ENCODE measurements at regions not wholly inside any gene's neighbourhood (a gene's known extent, or its start where the extent isn't known, plus 50 kb on each side); places are given as distances from the start of the nearest gene placed in this dataset.

DNA sequence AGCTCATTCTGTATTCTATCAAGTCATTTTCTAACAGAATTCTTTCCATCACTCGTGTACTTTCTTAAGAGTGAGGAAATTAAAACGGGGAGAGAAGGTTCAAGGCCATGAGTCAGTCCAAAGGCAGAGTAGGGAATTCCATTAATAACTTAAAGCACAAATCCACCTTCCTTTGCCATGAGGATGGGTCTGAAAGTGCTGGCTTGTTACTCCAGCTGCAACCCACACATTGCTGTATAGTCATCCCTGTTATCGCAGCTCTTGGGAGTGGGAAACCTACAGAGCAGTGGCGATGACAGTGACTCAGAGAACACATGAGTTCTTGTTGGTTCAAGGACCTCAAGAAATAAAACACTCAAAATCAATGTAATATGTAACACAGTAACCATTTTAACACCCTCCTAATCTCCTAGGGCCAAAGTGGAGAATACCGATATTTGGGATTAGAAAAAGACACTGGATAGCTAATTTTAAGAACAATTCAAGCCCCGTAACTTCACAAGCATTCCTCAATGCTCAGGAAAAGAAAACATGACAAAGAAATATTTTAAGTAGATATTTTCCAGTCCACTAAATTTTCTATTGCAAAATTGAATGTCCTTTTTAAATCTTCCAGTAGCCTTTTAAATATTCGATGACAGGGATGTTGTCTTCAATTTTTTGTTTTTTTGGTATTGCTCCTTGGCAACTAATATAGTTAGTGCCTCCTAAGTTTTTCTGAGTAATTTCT, 179.9 kb upstream of the THBS1 start:
- no peak for TF ChIP-seq CTCF (IDR thresholded peaks at IDR 0.05)
- no peak overlapping the region for H3K4me3 Mint-ChIP-seq
- no peaks in the 10 kb centered on the region for H3K9me3 Mint-ChIP-seq
- H3K4me1 Mint-ChIP-seq = no peaks in the 10 kb centered on the region
- H3K27ac Mint-ChIP-seq = no peak overlapping the region
- no peaks in the 10 kb centered on the region for H3K27me3 Mint-ChIP-seq (ENCODE audit: low read depth, poor library complexity)
- no peaks in the 10 kb centered on the region for H3K36me3 Mint-ChIP-seq (ENCODE audit: low read depth)
- DNase-seq = no peak

DNA sequence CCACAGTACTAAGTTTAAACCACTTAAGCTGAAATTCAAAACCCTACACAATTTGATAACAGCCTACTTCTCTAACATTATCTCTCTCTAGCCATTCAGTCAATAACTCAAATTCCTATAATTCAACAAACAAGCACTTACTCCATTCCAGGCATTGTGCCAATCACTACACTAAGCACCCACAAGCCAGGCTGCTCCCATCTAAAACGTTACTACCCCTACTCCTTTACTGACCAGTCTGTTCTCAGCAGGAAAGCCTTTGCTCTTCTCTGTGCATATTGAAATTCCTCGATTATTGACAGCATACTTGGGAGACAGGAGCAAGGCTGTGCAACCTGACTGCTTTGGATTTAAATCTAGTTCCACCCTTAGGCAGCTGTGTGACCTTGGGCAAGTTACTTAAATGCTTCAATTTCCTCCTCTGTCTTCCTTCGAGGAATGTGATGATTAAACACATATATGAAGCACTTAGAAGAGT, 177.2 kb upstream of the THBS1 start:
- no peak overlapping the region for H3K4me3 Mint-ChIP-seq
- no peak overlapping the region for H3K27ac Mint-ChIP-seq
- no peak for DNase-seq
- no peaks in the 10 kb centered on the region for H3K36me3 Mint-ChIP-seq (ENCODE audit: low read depth)
- H3K4me1 Mint-ChIP-seq = no peaks in the 10 kb centered on the region
- no peaks in the 10 kb centered on the region for H3K9me3 Mint-ChIP-seq
- no peaks in the 10 kb centered on the region for H3K27me3 Mint-ChIP-seq (ENCODE audit: low read depth, poor library complexity)
- no peak for TF ChIP-seq CTCF (IDR thresholded peaks at IDR 0.05)

GRCh38 chr15:39404767-39405181, 176.1 kb upstream of the THBS1 start:
- H3K36me3 Mint-ChIP-seq (ENCODE audit: low read depth) = no peaks in the 10 kb centered on the region
- H3K27ac Mint-ChIP-seq = no peak overlapping the region
- no peak for TF ChIP-seq CTCF (IDR thresholded peaks at IDR 0.05)
- no peaks in the 10 kb centered on the region for H3K9me3 Mint-ChIP-seq
- no peaks in the 10 kb centered on the region for H3K4me1 Mint-ChIP-seq
- no peaks in the 10 kb centered on the region for H3K27me3 Mint-ChIP-seq (ENCODE audit: low read depth, poor library complexity)
- no peak overlapping the region for H3K4me3 Mint-ChIP-seq
- no peak for DNase-seq

DNA sequence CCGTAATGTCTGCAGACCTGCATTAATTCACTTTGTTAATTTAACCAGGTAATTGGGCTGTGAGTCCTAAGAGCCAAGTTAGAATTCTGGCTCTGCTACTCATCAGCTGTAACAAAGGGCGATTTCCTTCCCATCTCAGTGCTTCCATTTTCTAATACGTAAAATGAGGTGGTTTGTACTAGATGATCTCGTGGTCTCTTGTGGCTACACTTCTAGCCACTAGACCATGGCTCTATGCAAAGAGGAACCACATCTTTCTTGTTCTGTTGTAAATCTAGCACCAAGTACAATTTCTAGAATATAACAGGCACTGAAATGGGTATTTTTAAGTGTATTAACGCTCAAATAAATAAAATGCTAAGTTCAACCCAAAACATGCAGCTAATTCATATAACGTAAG, 174.4 kb upstream of the THBS1 start:
- Mint-ChIP-seq H3K36me3 (ENCODE audit: low read depth) (no peaks in the 10 kb centered on the region), H3K27ac (no peak overlapping the region)
- no peak for TF ChIP-seq CTCF (IDR thresholded peaks at IDR 0.05)

GRCh38 chr15:39407116-39407515, 173.8 kb upstream of the THBS1 start:
- Mint-ChIP-seq H3K4me1 (no peaks in the 10 kb centered on the region), H3K27me3 (ENCODE audit: low read depth, poor library complexity) (peaks cover 8% of the 10 kb centered on the region), H3K4me3 (no peak overlapping the region), H3K9me3 (no peaks in the 10 kb centered on the region), H3K27ac (no peak overlapping the region), H3K36me3 (ENCODE audit: low read depth) (no peaks in the 10 kb centered on the region)
- DNase-seq = no peak
- TF ChIP-seq CTCF (IDR thresholded peaks at IDR 0.05) = no peak

More for the DNA sequence above, 174.4 kb upstream of the THBS1 start:
- Mint-ChIP-seq H3K4me1 (no peaks in the 10 kb centered on the region), H3K9me3 (no peaks in the 10 kb centered on the region), H3K4me3 (no peak overlapping the region), H3K27me3 (ENCODE audit: low read depth, poor library complexity) (peaks cover 8% of the 10 kb centered on the region)
- DNase-seq = no peak

All from nephron progenitor cell (in vitro differentiated cells).